Suprapubic skin (tissue), 3 donors: ENCODE measurements at regions not wholly inside any gene's neighbourhood (a gene's known extent, or its start where the extent isn't known, plus 50 kb on each side); places are given as distances from the start of the nearest gene placed in this dataset.

ENCODE experiments used
- POLR2AphosphoS5 ChIP-seq, 3 donors: sonication (generic); formaldehyde crosslinking; IDR thresholded peaks; one replicate each; pipeline ENCODE4 v1.6.1; 2017; ENCODE audit warnings: antibody characterized with exemption in 3 of 3
- TF ChIP-seq, protein P1 (sequence below), 2 donors: fragments of 200-600 bp in 1 of 2; fragments of 450-650 bp in 1 of 2; sonication (generic) in 1 of 2; IDR thresholded peaks; one replicate each; pipeline ENCODE4 v1.5.1; 2016 to 2019; ENCODE audit warnings: antibody characterized with exemption in 2 of 2, mild to moderate bottlenecking in 1 of 2, moderate library complexity in 1 of 2

DNA sequence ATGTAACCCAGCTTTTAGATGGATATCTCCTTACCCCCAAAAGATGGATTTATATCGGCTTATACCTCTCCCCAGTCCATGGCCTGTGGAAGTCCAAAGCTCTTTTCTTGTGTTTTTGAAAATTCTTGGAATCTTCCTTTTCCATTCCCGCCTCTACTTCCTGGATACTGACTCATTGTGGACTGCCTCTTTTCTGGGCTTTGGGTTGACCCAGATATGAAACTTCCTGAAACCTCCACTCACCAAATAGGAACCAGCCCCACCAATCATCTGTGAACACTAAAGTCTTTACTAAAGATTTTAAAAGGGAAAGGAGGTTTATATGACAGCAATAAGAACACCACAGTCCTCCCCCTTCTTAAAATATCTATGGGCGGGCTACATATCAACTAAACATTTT lies 163.4 kb upstream of the SYN3 start:
- TF ChIP-seq, protein P1, sequence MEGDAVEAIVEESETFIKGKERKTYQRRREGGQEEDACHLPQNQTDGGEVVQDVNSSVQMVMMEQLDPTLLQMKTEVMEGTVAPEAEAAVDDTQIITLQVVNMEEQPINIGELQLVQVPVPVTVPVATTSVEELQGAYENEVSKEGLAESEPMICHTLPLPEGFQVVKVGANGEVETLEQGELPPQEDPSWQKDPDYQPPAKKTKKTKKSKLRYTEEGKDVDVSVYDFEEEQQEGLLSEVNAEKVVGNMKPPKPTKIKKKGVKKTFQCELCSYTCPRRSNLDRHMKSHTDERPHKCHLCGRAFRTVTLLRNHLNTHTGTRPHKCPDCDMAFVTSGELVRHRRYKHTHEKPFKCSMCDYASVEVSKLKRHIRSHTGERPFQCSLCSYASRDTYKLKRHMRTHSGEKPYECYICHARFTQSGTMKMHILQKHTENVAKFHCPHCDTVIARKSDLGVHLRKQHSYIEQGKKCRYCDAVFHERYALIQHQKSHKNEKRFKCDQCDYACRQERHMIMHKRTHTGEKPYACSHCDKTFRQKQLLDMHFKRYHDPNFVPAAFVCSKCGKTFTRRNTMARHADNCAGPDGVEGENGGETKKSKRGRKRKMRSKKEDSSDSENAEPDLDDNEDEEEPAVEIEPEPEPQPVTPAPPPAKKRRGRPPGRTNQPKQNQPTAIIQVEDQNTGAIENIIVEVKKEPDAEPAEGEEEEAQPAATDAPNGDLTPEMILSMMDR (IDR thresholded peaks at IDR 0.05): no peak
- no peak for TF ChIP-seq POLR2AphosphoS5 (IDR thresholded peaks at IDR 0.05)
